ENCODE measurements at regions not wholly inside any gene's neighbourhood (a gene's known extent, or its start where the extent isn't known, plus 50 kb on each side); places are given as distances from the start of the nearest gene placed in this dataset.

DNA sequence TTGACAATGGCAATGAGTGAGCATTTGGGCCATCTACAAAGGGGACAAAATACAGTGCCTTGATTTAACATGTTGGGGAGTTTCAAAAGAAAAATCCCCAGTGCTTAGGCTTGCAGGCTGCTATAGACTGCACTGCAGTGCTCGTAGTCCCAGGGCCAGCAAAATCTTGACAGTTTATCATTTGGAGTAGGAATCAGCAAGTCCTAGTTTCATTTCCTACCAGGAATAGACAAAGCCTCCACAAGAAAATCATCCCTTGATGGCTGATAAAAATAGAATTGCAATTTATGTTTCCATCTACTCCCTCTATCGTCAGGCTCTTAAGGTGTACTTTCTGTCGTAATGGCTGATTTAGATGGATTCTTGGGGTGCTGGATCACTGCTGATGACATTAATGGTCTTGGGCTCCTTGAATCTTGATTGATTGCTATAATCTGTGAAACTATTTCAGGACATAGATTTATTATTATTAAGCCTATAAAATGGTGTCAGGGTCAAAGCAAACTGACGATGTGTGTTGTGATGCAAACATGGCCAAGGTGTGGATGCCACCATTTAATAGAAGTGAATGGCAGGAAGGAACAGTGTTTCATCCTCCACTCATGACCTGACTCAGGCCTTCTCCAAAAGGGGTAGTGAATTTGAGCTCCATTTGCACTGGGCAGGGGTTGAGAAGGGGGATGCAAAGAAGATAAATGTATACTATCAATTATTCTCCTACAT is 171.7 kb downstream of the PIK3R1 start:
- ChIA-PET POLR2A (no interaction called here), CTCF (no interaction called here)
- no peak for DNase-seq
- intact Hi-C loops (cut with micrococcal nuclease): no loop called here
- no peaks in the 10 kb centered on the region for H3K4me1 Mint-ChIP-seq
- TF ChIP-seq, protein P1, sequence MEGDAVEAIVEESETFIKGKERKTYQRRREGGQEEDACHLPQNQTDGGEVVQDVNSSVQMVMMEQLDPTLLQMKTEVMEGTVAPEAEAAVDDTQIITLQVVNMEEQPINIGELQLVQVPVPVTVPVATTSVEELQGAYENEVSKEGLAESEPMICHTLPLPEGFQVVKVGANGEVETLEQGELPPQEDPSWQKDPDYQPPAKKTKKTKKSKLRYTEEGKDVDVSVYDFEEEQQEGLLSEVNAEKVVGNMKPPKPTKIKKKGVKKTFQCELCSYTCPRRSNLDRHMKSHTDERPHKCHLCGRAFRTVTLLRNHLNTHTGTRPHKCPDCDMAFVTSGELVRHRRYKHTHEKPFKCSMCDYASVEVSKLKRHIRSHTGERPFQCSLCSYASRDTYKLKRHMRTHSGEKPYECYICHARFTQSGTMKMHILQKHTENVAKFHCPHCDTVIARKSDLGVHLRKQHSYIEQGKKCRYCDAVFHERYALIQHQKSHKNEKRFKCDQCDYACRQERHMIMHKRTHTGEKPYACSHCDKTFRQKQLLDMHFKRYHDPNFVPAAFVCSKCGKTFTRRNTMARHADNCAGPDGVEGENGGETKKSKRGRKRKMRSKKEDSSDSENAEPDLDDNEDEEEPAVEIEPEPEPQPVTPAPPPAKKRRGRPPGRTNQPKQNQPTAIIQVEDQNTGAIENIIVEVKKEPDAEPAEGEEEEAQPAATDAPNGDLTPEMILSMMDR (IDR thresholded peaks at IDR 0.05): no peak
- no peak for TF ChIP-seq EZH2 (IDR thresholded peaks at IDR 0.05; ENCODE audit: borderline replicate concordance, insufficient read depth, low read depth, low read length, poor library complexity, severe bottlenecking)
- no peak overlapping the region for H3K4me3 Mint-ChIP-seq
- Histone ChIP-seq H2AFZ (ENCODE audit: insufficient read depth, low read depth, low read length, poor library complexity, severe bottlenecking) (no peak overlapping the region), H4K20me1 (ENCODE audit: control insufficient read depth, insufficient read depth, low read length, poor library complexity, severe bottlenecking) (no peaks in the 10 kb centered on the region), H3K4me1 (ENCODE audit: control insufficient read depth in 2 of 2, insufficient read depth in 2 of 2, low read length in 2 of 2) (no peaks in the 10 kb centered on the region), H3K27ac (ENCODE audit: low read length in 2 of 2) (no peak overlapping the region), H3K9me3 (ENCODE audit: control extremely low read depth in 1 of 3, control insufficient read depth in 2 of 3, insufficient read depth in 1 of 3, low read length in 2 of 3) (peaks cover 0 to 3% (median 0%) of the 10 kb centered on the region in 3 donors), H3K36me3 (replicated peaks in 1 of 2; ENCODE audit: control extremely low read depth in 1 of 2, control insufficient read depth in 1 of 2, extremely low read depth in 1 of 2, insufficient read depth in 2 of 2, low read length in 1 of 2) (no peaks in the 10 kb centered on the region), H3K4me3 (ENCODE audit: control extremely low read depth in 1 of 5, extremely low read depth in 1 of 5, insufficient read depth in 1 of 5, low read depth in 2 of 5, low read length in 4 of 5) (no peak overlapping the region), H3K79me2 (ENCODE audit: control insufficient read depth, insufficient read depth, low read length) (no peaks in the 10 kb centered on the region), H3K4me2 (replicated peaks; ENCODE audit: low read depth, low read length, poor library complexity, severe bottlenecking) (no peak overlapping the region), H3K9ac (ENCODE audit: low read length) (no peak overlapping the region), H3K27me3 (replicated peaks in 1 of 4; ENCODE audit: control extremely low read depth in 1 of 4, control insufficient read depth in 3 of 4, insufficient read depth in 4 of 4, low read length in 3 of 4) (no peaks in the 10 kb centered on the region)
- WGBS (ENCODE audit: insufficient coverage): 100% methylated on average over 1 of the region's 4 CpGs
- H3K27me3 Mint-ChIP-seq: peaks cover 19% of the 10 kb centered on the region
- no peak overlapping the region for H3K27ac Mint-ChIP-seq
- no peak for ATAC-seq (ENCODE audit: low read depth)
- no peaks in the 10 kb centered on the region for H3K9me3 Mint-ChIP-seq (ENCODE audit: insufficient read depth)

DNA sequence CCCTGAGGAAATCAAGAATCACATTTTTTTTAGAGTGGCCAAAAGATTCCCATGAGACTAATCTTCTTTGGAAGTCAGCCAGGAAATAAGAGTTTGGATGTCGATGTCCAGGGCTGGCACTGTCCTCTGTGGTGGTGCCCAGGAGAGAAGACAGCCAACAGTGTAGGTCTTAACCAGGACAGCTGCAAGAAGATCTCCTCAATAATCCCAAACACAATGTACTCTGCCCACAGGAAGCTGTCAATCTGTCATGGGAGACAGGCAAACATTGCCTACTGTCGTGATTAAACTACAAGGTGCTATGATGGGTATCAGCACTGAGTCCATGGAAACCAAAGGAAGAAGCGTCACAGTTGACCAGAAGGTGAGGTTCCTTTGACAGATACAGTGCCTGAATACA is 174.1 kb downstream of the PIK3R1 start:
- POLR2A ChIA-PET: no interaction called here
- no peaks in the 10 kb centered on the region for H3K9me3 Mint-ChIP-seq (ENCODE audit: insufficient read depth)

More for the DNA sequence above, 174.1 kb downstream of the PIK3R1 start:
- H3K9me3 ChIP-seq (ENCODE audit: control extremely low read depth in 1 of 3, control insufficient read depth in 2 of 3, insufficient read depth in 1 of 3, low read length in 2 of 3): peaks cover 0 to 3% (median 2%) of the 10 kb centered on the region in 3 donors
- Mint-ChIP-seq H3K27me3 (peaks cover 19% of the 10 kb centered on the region), H3K4me1 (peaks cover 7% of the 10 kb centered on the region), H3K27ac (no peak overlapping the region), H3K4me3 (no peak overlapping the region)
- H3K4me1 ChIP-seq (ENCODE audit: control insufficient read depth in 2 of 2, insufficient read depth in 2 of 2, low read length in 2 of 2): peaks cover 6 to 9% of the 10 kb centered on the region in 2 donors
- H3K4me3 ChIP-seq (ENCODE audit: control extremely low read depth in 1 of 5, extremely low read depth in 1 of 5, insufficient read depth in 1 of 5, low read depth in 2 of 5, low read length in 4 of 5): no peak overlapping the region
- H3K4me2 ChIP-seq (replicated peaks; ENCODE audit: low read depth, low read length, poor library complexity, severe bottlenecking): no peak overlapping the region
- CTCF ChIA-PET: no interaction called here
- H4K20me1 ChIP-seq (ENCODE audit: control insufficient read depth, insufficient read depth, low read length, poor library complexity, severe bottlenecking): no peaks in the 10 kb centered on the region
- no peaks in the 10 kb centered on the region for H3K79me2 ChIP-seq (ENCODE audit: control insufficient read depth, insufficient read depth, low read length)
- H3K27me3 ChIP-seq (replicated peaks in 1 of 4; ENCODE audit: control extremely low read depth in 1 of 4, control insufficient read depth in 3 of 4, insufficient read depth in 4 of 4, low read length in 3 of 4): no peaks in the 10 kb centered on the region
- DNase-seq (no peak), ATAC-seq (ENCODE audit: low read depth) (no peak)
- intact Hi-C loops (cut with micrococcal nuclease): no loop called here
- H3K36me3 ChIP-seq (replicated peaks in 1 of 2; ENCODE audit: control extremely low read depth in 1 of 2, control insufficient read depth in 1 of 2, extremely low read depth in 1 of 2, insufficient read depth in 2 of 2, low read length in 1 of 2): no peaks in the 10 kb centered on the region
- H3K9ac ChIP-seq (ENCODE audit: low read length): no peak overlapping the region
- TF ChIP-seq, protein P1 (IDR thresholded peaks at IDR 0.05): no peak
- no peak for TF ChIP-seq EZH2 (IDR thresholded peaks at IDR 0.05; ENCODE audit: borderline replicate concordance, insufficient read depth, low read depth, low read length, poor library complexity, severe bottlenecking)
- no peak overlapping the region for H3K27ac ChIP-seq (ENCODE audit: low read length in 2 of 2)
- 100% methylated on average over 3 of the region's 3 CpGs for WGBS (ENCODE audit: insufficient coverage)
- no peak overlapping the region for H2AFZ ChIP-seq (ENCODE audit: insufficient read depth, low read depth, low read length, poor library complexity, severe bottlenecking)
